HL-60 (cell line): ENCODE measurements at regions not wholly inside any gene's neighbourhood (a gene's known extent, or its start where the extent isn't known, plus 50 kb on each side); places are given as distances from the start of the nearest gene placed in this dataset.
"Not testable (repeated sequence)": the region's sequence is repeated elsewhere in the genome, so short reads cannot be mapped to it uniquely, and the experiment has no call there.

Experiments used
- DNase-seq, 2 experiments: peaks; one replicate each; pipeline ENCODE4 v3.0.0-alpha.2; 2010 to 2020; ENCODE audit warnings: low read depth in 1 of 2, low spot score in 1 of 2
- H3K27ac ChIP-seq: fragments of 250-450 bp; sonication (Bioruptor Pico); replicated peaks from 2 replicates; pipeline ENCODE4 v1.5.1; 2020; ENCODE audit warnings: mild to moderate bottlenecking, moderate library complexity
- H3K27me3 ChIP-seq: fragments of 250-450 bp; sonication (Bioruptor Pico); 2 replicates; pipeline ENCODE4 v1.5.1; 2021; ENCODE audit warnings: mild to moderate bottlenecking, moderate library complexity; ENCODE audit not compliant: insufficient read depth, poor library complexity, severe bottlenecking
- H3K4me3 ChIP-seq: replicated peaks from 2 replicates; pipeline ENCODE4 v1.5.1; 2011; ENCODE audit warnings: mild to moderate bottlenecking, control low read depth, low read length; ENCODE audit not compliant: insufficient read depth
- CTCF ChIP-seq: IDR thresholded peaks from one replicate; pipeline ENCODE4 v1.5.1; 2011; ENCODE audit warnings: low read length, control low read depth, inconsistent platforms; ENCODE audit not compliant: insufficient read depth
- GABPA ChIP-seq: IDR thresholded peaks from 2 replicates; pipeline ENCODE4 v1.6.1; 2012; ENCODE audit warnings: low read depth
- POLR2AphosphoS5 ChIP-seq: IDR thresholded peaks from 2 replicates; pipeline ENCODE4 v1.6.1; 2012; ENCODE audit warnings: low read depth
- REST ChIP-seq: IDR thresholded peaks from 2 replicates; pipeline ENCODE4 v1.6.1; 2012; ENCODE audit warnings: low read depth; ENCODE audit not compliant: insufficient replicate concordance
- SPI1 ChIP-seq: IDR thresholded peaks from 2 replicates; pipeline ENCODE4 v1.6.1; 2012; ENCODE audit warnings: low read depth, mild to moderate bottlenecking, borderline replicate concordance

GRCh38 chr9:31061592-31061991 is 1322.9 kb upstream of the ACO1 start:
- H3K27ac ChIP-seq, H3K4me3 ChIP-seq, H3K27me3 ChIP-seq, DNase-seq: not testable (repeated sequence)

GRCh38 chr9:31065691-31066090 is 1318.8 kb upstream of the ACO1 start:
- no peak overlapping the region for H3K27ac ChIP-seq
- no peak overlapping the region for H3K4me3 ChIP-seq
- H3K27me3 ChIP-seq, result no peaks in the 10 kb centered on the region
- DNase-seq, result no peak
- no peak for TF ChIP-seq CTCF
- no peak for TF ChIP-seq SPI1
- no peak for TF ChIP-seq REST
- no peak for TF ChIP-seq POLR2AphosphoS5
- TF ChIP-seq GABPA, result no peak

GRCh38 chr9:31067418-31067817 is 1317.0 kb upstream of the ACO1 start:
- no peak overlapping the region for H3K27ac ChIP-seq
- DNase-seq, result no peak
- H3K4me3 ChIP-seq, result no peak overlapping the region
- TF ChIP-seq CTCF, result no peak
- TF ChIP-seq POLR2AphosphoS5, result no peak
- no peak for TF ChIP-seq REST
- TF ChIP-seq SPI1, result no peak
- TF ChIP-seq GABPA, result no peak
- H3K27me3 ChIP-seq, result no peaks in the 10 kb centered on the region

- Histone ChIP-seq H3K4me3 (no peak overlapping the region), H3K27ac (no peak overlapping the region), H3K27me3 (no peaks in the 10 kb centered on the region)
- DNase-seq, result no peak
- TF ChIP-seq GABPA, result no peak
- no peak for TF ChIP-seq POLR2AphosphoS5
- TF ChIP-seq REST, result no peak
- no peak for TF ChIP-seq CTCF
- no peak for TF ChIP-seq SPI1
Observed at GRCh38 chr9:31071606-31072286, 1312.7 kb upstream of the ACO1 start.
